Left ventricle myocardium inferior (tissue), 1 donor: ENCODE measurements at regions not wholly inside any gene's neighbourhood (a gene's known extent, or its start where the extent isn't known, plus 50 kb on each side); places are given as distances from the start of the nearest gene placed in this dataset.
"Not testable (repeated sequence)": the region's sequence is repeated elsewhere in the genome, so short reads cannot be mapped to it uniquely, and the experiment has no call there.

ENCODE experiments used
- DNase-seq: peaks from one replicate; pipeline ENCODE4 v3.0.0-alpha.2; 2020
- H3K27ac ChIP-seq: fragments of 200-600 bp; replicated peaks from 2 replicates; pipeline ENCODE4 v1.8.0; 2021
- H3K27me3 ChIP-seq: fragments of 200-600 bp; 2 replicates; pipeline ENCODE4 v1.8.0; 2021; ENCODE audit warnings: low read depth
- H3K36me3 ChIP-seq: fragments of 200-600 bp; 2 replicates; pipeline ENCODE4 v1.8.0; 2021
- H3K4me1 ChIP-seq: fragments of 200-600 bp; 2 replicates; pipeline ENCODE4 v1.8.0; 2021
- H3K4me3 ChIP-seq: fragments of 200-600 bp; 2 replicates; pipeline ENCODE4 v1.8.0; 2021; ENCODE audit warnings: mild to moderate bottlenecking, moderate library complexity
- H3K9me3 ChIP-seq: fragments of 200-600 bp; replicated peaks from 2 replicates; pipeline ENCODE4 v1.8.0; 2021
- intact Hi-C: fragments of 100-400 bp; cut with micrococcal nuclease; formaldehyde crosslinking; loops from one replicate; pipeline ENCODE4 v1.11.0; 2022
- TF ChIP-seq, protein P1 (sequence below): fragments of 200-600 bp; IDR thresholded peaks from 2 replicates; pipeline ENCODE4 v1.8.0; 2021; ENCODE audit warnings: antibody characterized with exemption, mild to moderate bottlenecking, borderline replicate concordance
- donor health status: DM: no; HTN: yes; CAD: no; lungs with severe emphysema.

DNA sequence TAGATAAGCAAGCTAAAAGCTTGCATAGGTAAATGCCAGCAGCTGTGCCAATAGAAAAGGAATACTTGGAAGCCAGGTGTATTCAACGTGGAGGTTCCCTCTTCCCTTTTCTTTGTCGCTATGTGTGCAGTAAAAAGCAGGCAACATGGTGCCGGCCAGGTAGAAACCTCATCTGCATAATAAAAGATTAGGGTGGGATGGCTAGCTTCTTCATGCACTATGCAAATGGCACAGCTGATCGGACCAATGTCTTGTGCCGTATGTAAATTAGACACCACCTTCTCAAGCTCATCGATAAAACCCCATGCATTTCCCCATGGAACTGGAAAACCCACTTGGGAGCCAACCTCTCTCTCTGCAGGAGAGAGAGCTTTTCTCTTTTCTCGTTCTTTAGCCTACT lies 150.9 kb upstream of the FOXK1 start:
- Histone ChIP-seq H3K36me3 (no peaks in the 10 kb centered on the region), H3K27ac (no peak overlapping the region), H3K27me3 (peaks cover 21% of the 10 kb centered on the region), H3K4me1 (no peaks in the 10 kb centered on the region), H3K9me3 (no peaks in the 10 kb centered on the region), H3K4me3 (no peak overlapping the region)
- intact Hi-C loops, result no loop called here
- TF ChIP-seq, protein P1, sequence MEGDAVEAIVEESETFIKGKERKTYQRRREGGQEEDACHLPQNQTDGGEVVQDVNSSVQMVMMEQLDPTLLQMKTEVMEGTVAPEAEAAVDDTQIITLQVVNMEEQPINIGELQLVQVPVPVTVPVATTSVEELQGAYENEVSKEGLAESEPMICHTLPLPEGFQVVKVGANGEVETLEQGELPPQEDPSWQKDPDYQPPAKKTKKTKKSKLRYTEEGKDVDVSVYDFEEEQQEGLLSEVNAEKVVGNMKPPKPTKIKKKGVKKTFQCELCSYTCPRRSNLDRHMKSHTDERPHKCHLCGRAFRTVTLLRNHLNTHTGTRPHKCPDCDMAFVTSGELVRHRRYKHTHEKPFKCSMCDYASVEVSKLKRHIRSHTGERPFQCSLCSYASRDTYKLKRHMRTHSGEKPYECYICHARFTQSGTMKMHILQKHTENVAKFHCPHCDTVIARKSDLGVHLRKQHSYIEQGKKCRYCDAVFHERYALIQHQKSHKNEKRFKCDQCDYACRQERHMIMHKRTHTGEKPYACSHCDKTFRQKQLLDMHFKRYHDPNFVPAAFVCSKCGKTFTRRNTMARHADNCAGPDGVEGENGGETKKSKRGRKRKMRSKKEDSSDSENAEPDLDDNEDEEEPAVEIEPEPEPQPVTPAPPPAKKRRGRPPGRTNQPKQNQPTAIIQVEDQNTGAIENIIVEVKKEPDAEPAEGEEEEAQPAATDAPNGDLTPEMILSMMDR, result no peak
- no peak for DNase-seq

GRCh38 chr7:4533339-4533738 lies 148.8 kb upstream of the FOXK1 start:
- peaks cover 30% of the 10 kb centered on the region for H3K27me3 ChIP-seq
- H3K4me1 ChIP-seq, intact Hi-C loops, H3K36me3 ChIP-seq, H3K9me3 ChIP-seq, DNase-seq, H3K27ac ChIP-seq, H3K4me3 ChIP-seq: not testable (repeated sequence)

DNA sequence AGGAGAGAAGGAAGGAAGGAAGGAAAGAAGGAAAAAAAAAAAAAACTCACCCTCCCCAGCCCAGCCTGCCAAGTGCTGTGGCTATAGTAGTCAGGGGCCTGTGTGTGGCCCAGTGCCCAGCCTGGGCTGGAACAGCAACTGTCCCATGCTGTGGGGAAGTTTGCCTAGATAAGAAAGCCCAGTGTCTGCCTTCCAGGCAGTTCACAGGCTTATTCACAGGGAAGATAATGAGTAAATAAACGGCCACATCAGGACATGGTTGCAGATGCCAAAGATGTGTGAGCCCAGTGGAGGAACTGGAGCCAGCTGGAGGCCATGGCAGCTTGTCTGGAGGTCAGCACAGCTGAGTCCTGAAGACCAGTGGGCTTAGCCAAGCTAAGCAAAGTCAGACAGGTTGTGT lies 132.4 kb upstream of the FOXK1 start:
- no peaks in the 10 kb centered on the region for H3K36me3 ChIP-seq
- intact Hi-C loops, result no loop called here
- H3K4me1 ChIP-seq, result no peaks in the 10 kb centered on the region
- peaks cover 41% of the 10 kb centered on the region for H3K9me3 ChIP-seq
- DNase-seq, result peak; percentile 66
- TF ChIP-seq, protein P1, result no peak
- no peak overlapping the region for H3K4me3 ChIP-seq
- peak overlapping the region; percentile 27 for H3K27ac ChIP-seq
- no peaks in the 10 kb centered on the region for H3K27me3 ChIP-seq

GRCh38 chr7:4550117-4550516 lies 132.0 kb upstream of the FOXK1 start:
- TF ChIP-seq, protein P1, result no peak
- peak; percentile 18 for DNase-seq
- Histone ChIP-seq H3K27ac (peak overlapping the region; percentile 27), H3K9me3 (peaks cover 46% of the 10 kb centered on the region), H3K36me3 (no peaks in the 10 kb centered on the region), H3K4me3 (no peak overlapping the region), H3K4me1 (no peaks in the 10 kb centered on the region), H3K27me3 (no peaks in the 10 kb centered on the region)
- intact Hi-C loops, result no loop called here

DNA sequence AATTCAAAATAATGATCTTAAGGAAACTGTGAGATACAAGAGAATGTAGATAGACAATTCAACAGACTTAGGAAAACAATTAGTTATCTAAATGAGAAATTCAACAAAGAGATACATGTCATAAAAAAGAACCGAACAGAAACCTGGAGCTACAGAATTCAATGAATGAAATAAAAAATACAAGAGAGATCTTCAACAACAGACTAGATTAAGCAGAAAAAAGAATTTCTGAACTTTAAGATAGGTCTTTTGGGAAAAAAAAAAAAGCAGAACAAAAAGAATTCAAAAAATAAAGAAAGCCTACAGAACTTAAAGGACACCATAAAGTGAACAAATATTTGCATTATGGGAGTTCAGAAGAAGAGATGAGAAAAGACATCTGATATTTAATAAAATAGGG lies 129.1 kb upstream of the FOXK1 start:
- intact Hi-C loops, result no loop called here

More for the DNA sequence above, 129.1 kb upstream of the FOXK1 start:
- DNase-seq, result no peak
- Histone ChIP-seq H3K27me3 (no peaks in the 10 kb centered on the region), H3K27ac (no peak overlapping the region), H3K9me3 (peaks cover 57% of the 10 kb centered on the region), H3K4me1 (no peaks in the 10 kb centered on the region), H3K36me3 (no peaks in the 10 kb centered on the region), H3K4me3 (no peak overlapping the region)
- TF ChIP-seq, protein P1, result no peak
